ENCODE measurements at regions not wholly inside any gene's neighbourhood (a gene's known extent, or its start where the extent isn't known, plus 50 kb on each side); places are given as distances from the start of the nearest gene placed in this dataset.

- Mint-ChIP-seq H3K27me3 (ENCODE audit: insufficient read depth) (peaks cover 10% of the 10 kb centered on the region), H3K36me3 (ENCODE audit: low read depth) (no peaks in the 10 kb centered on the region), H3K27ac (no peak overlapping the region), H3K4me1 (peaks cover 20% of the 10 kb centered on the region), H3K9me3 (no peaks in the 10 kb centered on the region), H3K4me3 (no peak overlapping the region)
- 89 to 92% methylated on average over 8 to 9 of the region's 9 CpGs for WGBS, 2 experiments (ENCODE audit: insufficient coverage in 1 of 2, insufficient read length in 1 of 2)
- peaks cover 4% of the 10 kb centered on the region for H3K4me1 ChIP-seq (ENCODE audit: control insufficient read depth, insufficient read depth, low read length)
- H3K9me3 ChIP-seq (ENCODE audit: control insufficient read depth, low read length), result no peaks in the 10 kb centered on the region
- no peak for TF ChIP-seq CTCF (conservative IDR thresholded peaks at IDR 0.05)
- peak overlapping the region; percentile 67 for H3K27ac ChIP-seq (ENCODE audit: low read depth, low read length)
- H3K4me3 ChIP-seq (ENCODE audit: low read length), result no peak overlapping the region
- DNase-seq, result no peak
- H3K9ac ChIP-seq (ENCODE audit: extremely low read depth, low read length, poor library complexity, severe bottlenecking), result no peak overlapping the region
- no peaks in the 10 kb centered on the region for H3K36me3 ChIP-seq (ENCODE audit: control insufficient read depth, insufficient read depth, low read length)
- no peaks in the 10 kb centered on the region for H3K27me3 ChIP-seq (ENCODE audit: control insufficient read depth, insufficient read depth, low read length, poor library complexity, severe bottlenecking)
Measured at GRCh38 chr13:106755542-106755941, 187.6 kb upstream of the ARGLU1 start.

GRCh38 chr13:106753251-106753650, 185.3 kb upstream of the ARGLU1 start:
- no peak for TF ChIP-seq CTCF (conservative IDR thresholded peaks at IDR 0.05)
- Histone ChIP-seq H3K4me1 (ENCODE audit: control insufficient read depth, insufficient read depth, low read length) (peaks cover 4% of the 10 kb centered on the region), H3K9me3 (ENCODE audit: control insufficient read depth, low read length) (no peaks in the 10 kb centered on the region), H3K27me3 (ENCODE audit: control insufficient read depth, insufficient read depth, low read length, poor library complexity, severe bottlenecking) (no peaks in the 10 kb centered on the region), H3K27ac (ENCODE audit: low read depth, low read length) (peak overlapping the region; percentile 22), H3K36me3 (ENCODE audit: control insufficient read depth, insufficient read depth, low read length) (no peaks in the 10 kb centered on the region), H3K4me3 (ENCODE audit: low read length) (no peak overlapping the region), H3K9ac (ENCODE audit: extremely low read depth, low read length, poor library complexity, severe bottlenecking) (no peak overlapping the region)
- peaks cover 30% of the 10 kb centered on the region for H3K4me1 Mint-ChIP-seq
- peaks cover 4% of the 10 kb centered on the region for H3K27me3 Mint-ChIP-seq (ENCODE audit: insufficient read depth)
- no peaks in the 10 kb centered on the region for H3K36me3 Mint-ChIP-seq (ENCODE audit: low read depth)
- no peak for DNase-seq
- 93 to 95% methylated on average over 4 to 6 of the region's 6 CpGs for WGBS, 2 experiments (ENCODE audit: insufficient coverage in 1 of 2, insufficient read length in 1 of 2)
- no peaks in the 10 kb centered on the region for H3K9me3 Mint-ChIP-seq
- no peak overlapping the region for H3K27ac Mint-ChIP-seq
- H3K4me3 Mint-ChIP-seq, result no peak overlapping the region

- no peak overlapping the region for H3K4me3 Mint-ChIP-seq
- Histone ChIP-seq H3K27me3 (ENCODE audit: control insufficient read depth, insufficient read depth, low read length, poor library complexity, severe bottlenecking) (no peaks in the 10 kb centered on the region), H3K27ac (ENCODE audit: low read depth, low read length) (no peak overlapping the region), H3K9ac (ENCODE audit: extremely low read depth, low read length, poor library complexity, severe bottlenecking) (no peak overlapping the region), H3K4me1 (ENCODE audit: control insufficient read depth, insufficient read depth, low read length) (peaks cover 4% of the 10 kb centered on the region), H3K9me3 (ENCODE audit: control insufficient read depth, low read length) (no peaks in the 10 kb centered on the region), H3K36me3 (ENCODE audit: control insufficient read depth, insufficient read depth, low read length) (no peaks in the 10 kb centered on the region), H3K4me3 (ENCODE audit: low read length) (no peak overlapping the region)
- no peaks in the 10 kb centered on the region for H3K36me3 Mint-ChIP-seq (ENCODE audit: low read depth)
- no peak overlapping the region for H3K27ac Mint-ChIP-seq
- peaks cover 30% of the 10 kb centered on the region for H3K4me1 Mint-ChIP-seq
- 65 to 91% methylated on average over 2 to 6 of the region's 6 CpGs for WGBS, 2 experiments (ENCODE audit: insufficient coverage in 1 of 2, insufficient read length in 1 of 2)
- H3K9me3 Mint-ChIP-seq, result no peaks in the 10 kb centered on the region
- H3K27me3 Mint-ChIP-seq (ENCODE audit: insufficient read depth), result peaks cover 2% of the 10 kb centered on the region
- TF ChIP-seq CTCF (conservative IDR thresholded peaks at IDR 0.05), result no peak
- DNase-seq, result no peak
Measured at GRCh38 chr13:106752584-106753170, 184.7 kb upstream of the ARGLU1 start.
